H1 (cell line): ENCODE measurements at regions not wholly inside any gene's neighbourhood (a gene's known extent, or its start where the extent isn't known, plus 50 kb on each side); places are given as distances from the start of the nearest gene placed in this dataset.

Source experiments
- CTCF ChIA-PET: fragments of 300-600 bp; sonication (Branson Sonifier 250); formaldehyde crosslinking; loops from one replicate; lab custom pipeline; 2021; ENCODE audit not compliant: partially characterized antibody; lab: Charles Lee
- POLR2A ChIA-PET: fragments of 300-600 bp; sonication (Branson Sonifier 250); formaldehyde crosslinking; loops from one replicate; lab custom pipeline; 2021; ENCODE audit warnings: inconsistent platforms; ENCODE audit not compliant: partially characterized antibody; lab: Charles Lee
- DNase-seq, 2 experiments: peaks; one replicate each; pipeline versions ENCODE4 v3.0.0 to v3.0.0-alpha.2; 2010 to 2022; ENCODE audit warnings: low spot score in 2 of 2, low read depth in 1 of 2, mixed read lengths in 1 of 2
- FAIRE-seq: peaks from 2 replicates; lab custom pipeline; 2011; peaks lifted over from hg19 to GRCh38; lab: Jason Lieb, UNC
- H2AFZ ChIP-seq: 2 replicates; pipeline ENCODE4 v1.8.1; 2012; ENCODE audit warnings: low read length, inconsistent platforms
- H2AK5ac ChIP-seq: 2 replicates; pipeline ENCODE4 v1.6.1; 2013; ENCODE audit warnings: low read depth, low read length
- H2BK120ac ChIP-seq: replicated peaks from 2 replicates; pipeline ENCODE3; 2013; ENCODE audit warnings: low read depth, low read length, inconsistent platforms
- H2BK12ac ChIP-seq: 2 replicates; pipeline ENCODE4 v1.6.1; 2013; ENCODE audit warnings: low read depth, low read length
- H2BK15ac ChIP-seq: 2 replicates; pipeline ENCODE4 v1.6.1; 2013; ENCODE audit warnings: low read length
- H2BK20ac ChIP-seq: 2 replicates; pipeline ENCODE4 v1.6.1; 2013; ENCODE audit warnings: low read length
- H2BK5ac ChIP-seq: 2 replicates; pipeline ENCODE4 v1.6.1; 2013; ENCODE audit warnings: low read depth, low read length
- H3K14ac ChIP-seq: 2 replicates; pipeline ENCODE4 v1.6.1; 2013; ENCODE audit warnings: inconsistent platforms; ENCODE audit not compliant: insufficient read length
- H3K18ac ChIP-seq: 2 replicates; pipeline ENCODE4 v1.6.1; 2013; ENCODE audit warnings: low read length; ENCODE audit errors: extremely low read depth
- H3K23ac ChIP-seq: 2 replicates; pipeline ENCODE4 v1.6.1; 2013; ENCODE audit warnings: inconsistent platforms; ENCODE audit not compliant: insufficient read length
- H3K23me2 ChIP-seq: 2 replicates; pipeline ENCODE4 v1.6.1; 2013; ENCODE audit warnings: low read depth, low read length
- H3K27ac ChIP-seq: 2 replicates; pipeline ENCODE4 v1.6.1; 2011; ENCODE audit warnings: low read depth, low read length, inconsistent platforms
- H3K27me3 ChIP-seq, 4 experiments: replicated peaks in 1 of 4; 1 replicate in 1 of 4; 2 replicates in 3 of 4; pipeline versions ENCODE4 v1.6.1 to v1.8.1; 2011 to 2013; ENCODE audit warnings: low read length in 3 of 4, mild to moderate bottlenecking in 3 of 4, inconsistent platforms in 2 of 4, mixed read lengths in 2 of 4, moderate library complexity in 1 of 4; ENCODE audit not compliant: control insufficient read depth in 3 of 4, insufficient read depth in 3 of 4; ENCODE audit errors: extremely low read depth in 1 of 4
- H3K36me3 ChIP-seq, 4 experiments: 2 replicates each; pipeline versions ENCODE4 v1.6.1 to v1.8.1; 2011 to 2013; ENCODE audit warnings: mild to moderate bottlenecking in 4 of 4, low read length in 3 of 4, moderate library complexity in 2 of 4, control low read depth in 1 of 4, inconsistent platforms in 1 of 4; ENCODE audit not compliant: insufficient read depth in 4 of 4, control insufficient read depth in 2 of 4
- H3K4ac ChIP-seq: replicated peaks from 2 replicates; pipeline ENCODE3; 2013; ENCODE audit warnings: low read length, low read depth, mixed read lengths, inconsistent platforms; ENCODE audit not compliant: insufficient read length
- H3K4me1 ChIP-seq, 4 experiments: replicated peaks in 1 of 4; 1 replicate in 1 of 4; 2 replicates in 3 of 4; pipeline versions ENCODE4 v1.6.1 to v1.8.1; 2011 to 2013; ENCODE audit warnings: low read length in 3 of 4, inconsistent platforms in 2 of 4, mixed read lengths in 1 of 4; ENCODE audit not compliant: insufficient read depth in 4 of 4, control insufficient read depth in 3 of 4
- H3K4me2 ChIP-seq, 2 experiments: 2 replicates each; pipeline versions ENCODE4 v1.6.1 to v1.8.1; 2011 to 2013; ENCODE audit warnings: low read depth in 2 of 2, low read length in 2 of 2, control low read depth in 1 of 2, inconsistent platforms in 1 of 2, mild to moderate bottlenecking in 1 of 2; ENCODE audit not compliant: insufficient read depth in 1 of 2
- H3K4me3 ChIP-seq, 4 experiments: fragments of 200-600, 300-600 bp in 1 of 4; sonication (generic), shearing (Covaris generic), sonication (Bioruptor Twin) in 1 of 4; 2 replicates each; pipeline versions ENCODE4 v1.5.1 to v1.8.1; 2011 to 2016; ENCODE audit warnings: low read length in 4 of 4, low read depth in 3 of 4, control low read depth in 2 of 4, inconsistent platforms in 2 of 4, mild to moderate bottlenecking in 2 of 4, mixed read lengths in 1 of 4, moderate library complexity in 1 of 4; ENCODE audit not compliant: insufficient read depth in 2 of 4; ENCODE audit errors: extremely low read depth in 1 of 4
- H3K56ac ChIP-seq: replicated peaks from 2 replicates; pipeline ENCODE3; 2013; ENCODE audit warnings: low read depth, mild to moderate bottlenecking, mixed read lengths, low read length, inconsistent platforms; ENCODE audit not compliant: insufficient read length
- H3K79me1 ChIP-seq: 2 replicates; pipeline ENCODE4 v1.6.1; 2013; ENCODE audit warnings: low read depth, low read length, control low read depth
- H3K79me2 ChIP-seq, 2 experiments: 2 replicates each; pipeline versions ENCODE4 v1.6.1 to v1.8.1; 2012 to 2013; ENCODE audit warnings: low read length in 2 of 2, mild to moderate bottlenecking in 2 of 2, inconsistent platforms in 1 of 2; ENCODE audit not compliant: insufficient read depth in 2 of 2, control insufficient read depth in 1 of 2
- H3K9ac ChIP-seq, 4 experiments: replicated peaks in 1 of 4; 1 replicate in 1 of 4; 2 replicates in 3 of 4; pipeline versions ENCODE4 v1.6.1 to v1.8.1; 2011 to 2013; ENCODE audit warnings: low read depth in 3 of 4, low read length in 3 of 4, control low read depth in 2 of 4, mild to moderate bottlenecking in 2 of 4, moderate library complexity in 2 of 4, inconsistent platforms in 1 of 4; ENCODE audit errors: extremely low read depth in 1 of 4
- H3K9me3 ChIP-seq, 2 experiments: 2 replicates each; pipeline versions ENCODE4 v1.6.1 to v1.8.1; 2012 to 2013; ENCODE audit warnings: mild to moderate bottlenecking in 2 of 2, moderate library complexity in 2 of 2, control low read depth in 1 of 2, inconsistent platforms in 1 of 2, low read depth in 1 of 2, low read length in 1 of 2, mixed read lengths in 1 of 2; ENCODE audit not compliant: insufficient read depth in 2 of 2
- H4K20me1 ChIP-seq, 2 experiments: replicated peaks in 1 of 2; 2 replicates each; pipeline versions ENCODE3 to v1.8.1; 2011 to 2013; ENCODE audit warnings: inconsistent platforms in 2 of 2, low read length in 2 of 2, mild to moderate bottlenecking in 1 of 2; ENCODE audit not compliant: insufficient read depth in 2 of 2, control insufficient read depth in 1 of 2
- H4K5ac ChIP-seq: 2 replicates; pipeline ENCODE4 v1.6.1; 2013; ENCODE audit warnings: low read length, low read depth, mixed read lengths, inconsistent platforms; ENCODE audit not compliant: insufficient read length
- H4K8ac ChIP-seq: 2 replicates; pipeline ENCODE4 v1.8.0; 2013; ENCODE audit warnings: mild to moderate bottlenecking, moderate library complexity, low read length, inconsistent platforms; ENCODE audit not compliant: insufficient read depth; ENCODE audit errors: extremely low read depth
- H4K91ac ChIP-seq: replicated peaks from 2 replicates; pipeline ENCODE3; 2013; ENCODE audit warnings: low read length, mixed read lengths, inconsistent platforms; ENCODE audit not compliant: insufficient read length
- ASH2L ChIP-seq: fragments of 200-600, 300-600 bp; sonication (generic); IDR thresholded peaks from one replicate; pipeline ENCODE4 v1.7.1; 2017; ENCODE audit warnings: low read length
- BACH1 ChIP-seq: IDR thresholded peaks from 2 replicates; pipeline ENCODE4 v1.6.1; 2012; ENCODE audit warnings: low read length, improper control_type of control experiment
- CBX5 ChIP-seq: fragments of 300-800, 300-1000 bp; sonication (generic); IDR thresholded peaks from 2 replicates; pipeline ENCODE4 v1.7.1; 2016; ENCODE audit warnings: antibody characterized with exemption, low read length, low read depth
- CEBPB ChIP-seq: IDR thresholded peaks from 2 replicates; pipeline ENCODE4 v1.6.1; 2012; ENCODE audit warnings: low read depth, low read length
- EGR1 ChIP-seq: IDR thresholded peaks from 2 replicates; pipeline ENCODE4 v1.6.1; 2011; ENCODE audit warnings: low read depth, low read length, borderline replicate concordance
- GTF2F1 ChIP-seq: IDR thresholded peaks from 2 replicates; pipeline ENCODE4 v1.6.1; 2012; ENCODE audit warnings: low read depth, low read length, improper control_type of control experiment, borderline replicate concordance
- MAFK ChIP-seq: IDR thresholded peaks from 2 replicates; pipeline ENCODE4 v1.6.1; 2012; ENCODE audit warnings: low read depth, mild to moderate bottlenecking, improper control_type of control experiment, low read length
- SP1 ChIP-seq: IDR thresholded peaks from 2 replicates; pipeline ENCODE4 v1.6.1; 2011; ENCODE audit warnings: low read depth, low read length
- WGBS, 2 experiments: shearing (Covaris generic) in 1 of 2; methylation state at CpG; one replicate each; pipeline versions ENCODE4 v1.1.6 to v1.1.7; 2013 to 2015; ENCODE audit warnings: low lambda C conversion rate in 2 of 2, mixed read lengths in 2 of 2, inconsistent platforms in 1 of 2, low coverage in 1 of 2, missing lambda C conversion rate in 1 of 2; ENCODE audit not compliant: insufficient replicate concordance in 2 of 2, insufficient coverage in 1 of 2, insufficient read length in 1 of 2; ENCODE audit errors: extremely low coverage in 1 of 2, missing lambda C conversion rate in 1 of 2; 5-methylcytosine and 5-hydroxymethylcytosine counted together

DNA sequence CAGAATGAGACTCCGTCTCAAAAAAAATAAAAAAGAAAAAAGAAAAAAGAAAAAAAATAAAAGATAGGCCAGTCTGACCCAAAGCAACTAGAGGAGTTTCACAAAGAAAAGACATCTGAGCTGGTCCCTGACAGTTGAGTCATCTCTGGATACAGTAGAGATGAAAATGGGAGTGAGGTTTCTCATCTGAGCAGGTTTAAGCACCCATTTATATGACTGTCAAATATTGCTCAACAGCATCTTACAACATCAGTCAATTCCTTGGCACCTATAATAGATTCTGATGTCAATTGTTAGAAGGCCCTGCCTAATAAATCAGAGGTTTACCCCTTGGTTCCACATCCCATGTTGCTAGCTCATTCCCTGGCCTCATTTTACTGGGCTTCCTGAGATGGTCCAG is 490.5 kb downstream of the MAGEE1 start:
- Histone ChIP-seq H2AFZ (no peak overlapping the region), H3K14ac (no peak overlapping the region), H3K4me3 (no peak overlapping the region), H3K4ac (no peak overlapping the region), H4K91ac (no peak overlapping the region), H3K23ac (no peak overlapping the region), H3K9me3 (no peaks in the 10 kb centered on the region), H3K4me1 (no peaks in the 10 kb centered on the region), H2BK5ac (no peak overlapping the region), H4K8ac (no peak overlapping the region), H3K27me3 (no peaks in the 10 kb centered on the region), H2BK12ac (no peak overlapping the region), H3K36me3 (no peaks in the 10 kb centered on the region), H3K27ac (no peak overlapping the region), H3K79me1 (no peaks in the 10 kb centered on the region), H4K20me1 (no peaks in the 10 kb centered on the region), H2BK120ac (no peak overlapping the region), H3K23me2 (no peaks in the 10 kb centered on the region), H2BK15ac (no peak overlapping the region), H3K18ac (no peak overlapping the region), H2BK20ac (no peak overlapping the region), H3K9ac (no peak overlapping the region), H2AK5ac (no peak overlapping the region), H3K79me2 (no peaks in the 10 kb centered on the region), H4K5ac (no peak overlapping the region), H3K4me2 (no peak overlapping the region), H3K56ac (no peak overlapping the region)
- FAIRE-seq (no peak), DNase-seq (no peak)
- ChIA-PET CTCF (no interaction called here), POLR2A (no interaction called here)
- TF ChIP-seq CEBPB (no peak), MAFK (no peak), EGR1 (no peak), CBX5 (no peak), SP1 (no peak), GTF2F1 (no peak), BACH1 (no peak), ASH2L (no peak)
- no CpG with 5 or more reads among the region's 1 CpG for WGBS, 2 experiments
